DMS 273 treated with DMSO at 0.1 percent for 48 hours (cell line): ENCODE measurements at regions not wholly inside any gene's neighbourhood (a gene's known extent, or its start where the extent isn't known, plus 50 kb on each side); places are given as distances from the start of the nearest gene placed in this dataset.
A peak's percentile ranks its signal among the peaks of the same experiment; 100 is the strongest.

Experiments used
- DNase-seq: peaks from one replicate; lab custom pipeline; 2025; lab: John Stamatoyannopoulos, UW

GRCh38 chr1:187310038-187310631 is 481.4 kb downstream of the PLA2G4A start:
- DNase-seq: no peak

- no peak for DNase-seq
Measured at GRCh38 chr1:187313115-187313514, 484.4 kb downstream of the PLA2G4A start.

- no peak for DNase-seq
Measured at GRCh38 chr1:187326557-187326956, 497.8 kb downstream of the PLA2G4A start.

GRCh38 chr1:187336441-187337168 is 507.9 kb downstream of the PLA2G4A start:
- DNase-seq: peak; percentile 30

- no peak for DNase-seq
Measured at GRCh38 chr1:187338762-187339412, 510.1 kb downstream of the PLA2G4A start.

GRCh38 chr1:187342495-187342894 is 513.7 kb downstream of the PLA2G4A start:
- no peak for DNase-seq

GRCh38 chr1:187374082-187374481 is 545.3 kb downstream of the PLA2G4A start:
- no peak for DNase-seq

- DNase-seq: no peak
Measured at GRCh38 chr1:187374742-187375141, 546.0 kb downstream of the PLA2G4A start.

GRCh38 chr1:187383366-187383765 is 554.6 kb downstream of the PLA2G4A start:
- no peak for DNase-seq

- no peak for DNase-seq
Measured at GRCh38 chr1:187384504-187384903, 555.8 kb downstream of the PLA2G4A start.

- DNase-seq: no peak
Measured at GRCh38 chr1:187390215-187390818, 561.6 kb downstream of the PLA2G4A start.

GRCh38 chr1:187396226-187396625 is 567.5 kb downstream of the PLA2G4A start:
- DNase-seq: no peak

- no peak for DNase-seq
Measured at GRCh38 chr1:187396929-187397796, 568.4 kb downstream of the PLA2G4A start.

GRCh38 chr1:187408212-187409004 is 579.7 kb downstream of the PLA2G4A start:
- DNase-seq: no peak

- no peak for DNase-seq
Measured at GRCh38 chr1:187409341-187409740, 580.6 kb downstream of the PLA2G4A start.

- no peak for DNase-seq
Measured at GRCh38 chr1:187411118-187411517, 582.4 kb downstream of the PLA2G4A start.

GRCh38 chr1:187413405-187414169 is 584.8 kb downstream of the PLA2G4A start:
- no peak for DNase-seq

- no peak for DNase-seq
Measured at GRCh38 chr1:187415065-187415464, 586.3 kb downstream of the PLA2G4A start.

GRCh38 chr1:187417520-187417919 is 588.8 kb downstream of the PLA2G4A start:
- no peak for DNase-seq

GRCh38 chr1:187433598-187433997 is 604.8 kb downstream of the PLA2G4A start:
- no peak for DNase-seq
